ENCODE measurements at regions not wholly inside any gene's neighbourhood (a gene's known extent, or its start where the extent isn't known, plus 50 kb on each side); places are given as distances from the start of the nearest gene placed in this dataset.
"Not testable (repeated sequence)": the region's sequence is repeated elsewhere in the genome, so short reads cannot be mapped to it uniquely, and the experiment has no call there.

- no peak for DNase-seq (ENCODE audit: low read depth in 3 of 3)
Observed at GRCh38 chr5:87645224-87645623, 232.5 kb upstream of the CCNH start.

GRCh38 chr5:87640902-87641301 is 228.2 kb upstream of the CCNH start:
- DNase-seq (ENCODE audit: low read depth in 3 of 3) = no peak

- no peak for DNase-seq (ENCODE audit: low read depth in 3 of 3)
Observed at GRCh38 chr5:87627363-87627762, 214.6 kb upstream of the CCNH start.

GRCh38 chr5:87608385-87608784 is 195.7 kb upstream of the CCNH start:
- no peak for DNase-seq (ENCODE audit: low read depth in 3 of 3)

- no peak for DNase-seq (ENCODE audit: low read depth in 3 of 3)
Observed at GRCh38 chr5:87605663-87606062, 192.9 kb upstream of the CCNH start.

- no peak for DNase-seq (ENCODE audit: low read depth in 3 of 3)
Observed at GRCh38 chr5:87599778-87600177, 187.0 kb upstream of the CCNH start.

- no peak for DNase-seq (ENCODE audit: low read depth in 3 of 3)
Observed at GRCh38 chr5:87598460-87598859, 185.7 kb upstream of the CCNH start.

GRCh38 chr5:87594566-87594965 is 181.8 kb upstream of the CCNH start:
- DNase-seq (ENCODE audit: low read depth in 3 of 3) = no peak

GRCh38 chr5:87589587-87589986 is 176.9 kb upstream of the CCNH start:
- DNase-seq (ENCODE audit: low read depth in 3 of 3) = no peak

- DNase-seq (ENCODE audit: low read depth in 3 of 3) = no peak
Observed at GRCh38 chr5:87588316-87588715, 175.6 kb upstream of the CCNH start.

- DNase-seq (ENCODE audit: low read depth in 3 of 3) = not testable (repeated sequence)
Observed at GRCh38 chr5:87583704-87584103, 171.0 kb upstream of the CCNH start.

- no peak for DNase-seq (ENCODE audit: low read depth in 3 of 3)
Observed at GRCh38 chr5:87582149-87582548, 169.4 kb upstream of the CCNH start.

- no peak for DNase-seq (ENCODE audit: low read depth in 3 of 3)
Observed at GRCh38 chr5:87581661-87582060, 168.9 kb upstream of the CCNH start.

- DNase-seq (ENCODE audit: low read depth in 3 of 3) = no peak
Observed at GRCh38 chr5:87579678-87580077, 166.9 kb upstream of the CCNH start.

GRCh38 chr5:87576867-87577266 is 164.1 kb upstream of the CCNH start:
- DNase-seq (ENCODE audit: low read depth in 3 of 3) = no peak

- not testable (repeated sequence) for DNase-seq (ENCODE audit: low read depth in 3 of 3)
Observed at GRCh38 chr5:87576306-87576705, 163.6 kb upstream of the CCNH start.

- DNase-seq (ENCODE audit: low read depth in 3 of 3) = no peak
Observed at GRCh38 chr5:87574106-87574505, 161.4 kb upstream of the CCNH start.

- no peak for DNase-seq (ENCODE audit: low read depth in 3 of 3)
Observed at GRCh38 chr5:87572611-87573010, 159.9 kb upstream of the CCNH start.

- DNase-seq (ENCODE audit: low read depth in 3 of 3) = no peak
Observed at GRCh38 chr5:87572090-87572489, 159.4 kb upstream of the CCNH start.

- no peak for DNase-seq (ENCODE audit: low read depth in 3 of 3)
Observed at GRCh38 chr5:87570366-87570765, 157.6 kb upstream of the CCNH start.

GRCh38 chr5:87562068-87562467 is 149.3 kb upstream of the CCNH start:
- DNase-seq (ENCODE audit: low read depth in 3 of 3) = no peak

- DNase-seq (ENCODE audit: low read depth in 3 of 3) = no peak
Observed at GRCh38 chr5:87560528-87560927, 147.8 kb upstream of the CCNH start.

GRCh38 chr5:87551911-87552310 is 139.2 kb upstream of the CCNH start:
- DNase-seq (ENCODE audit: low read depth in 3 of 3) = no peak

GRCh38 chr5:87541676-87542075 is 128.9 kb upstream of the CCNH start:
- no peak for DNase-seq (ENCODE audit: low read depth in 3 of 3)

- DNase-seq (ENCODE audit: low read depth in 3 of 3) = no peak
Observed at GRCh38 chr5:87541033-87541432, 128.3 kb upstream of the CCNH start.

Measured in stimulated activated CD4-positive, alpha-beta T cell treated with anti-CD3 and anti-CD28 coated beads, TNF-alpha, amount 100 ng/mL, for 48 hours (primary cell).